GM19452 (cell line): ENCODE measurements at regions not wholly inside any gene's neighbourhood (a gene's known extent, or its start where the extent isn't known, plus 50 kb on each side); places are given as distances from the start of the nearest gene placed in this dataset.
"Not testable (repeated sequence)": the region's sequence is repeated elsewhere in the genome, so short reads cannot be mapped to it uniquely, and the experiment has no call there.

ENCODE experiments used
- ATAC-seq: cut with Tn5 transposase; IDR thresholded peaks from one replicate; pipeline ENCODE4 v1.9.1; 2021; ENCODE audit not compliant: unreplicated experiment

DNA sequence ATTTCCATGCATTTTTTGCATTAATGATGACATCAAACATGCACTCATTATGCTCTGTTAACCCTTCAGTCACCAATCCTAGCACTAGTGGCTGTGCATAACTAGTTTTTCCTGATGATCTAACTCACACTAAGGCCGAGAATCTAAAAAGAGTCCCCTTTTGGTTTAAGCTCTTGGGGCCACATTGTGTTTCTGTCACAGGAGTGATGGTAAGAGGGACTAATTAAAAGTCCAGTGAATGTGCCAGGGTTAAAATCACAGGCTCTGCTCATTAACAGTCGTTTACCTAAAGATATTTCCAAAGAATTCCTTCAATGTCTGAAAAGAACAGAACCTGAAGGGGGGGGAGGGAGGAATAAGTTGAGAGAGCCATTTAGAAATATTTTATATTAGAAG is 359.0 kb upstream of the ANKRD30A start:
- no peak for ATAC-seq

DNA sequence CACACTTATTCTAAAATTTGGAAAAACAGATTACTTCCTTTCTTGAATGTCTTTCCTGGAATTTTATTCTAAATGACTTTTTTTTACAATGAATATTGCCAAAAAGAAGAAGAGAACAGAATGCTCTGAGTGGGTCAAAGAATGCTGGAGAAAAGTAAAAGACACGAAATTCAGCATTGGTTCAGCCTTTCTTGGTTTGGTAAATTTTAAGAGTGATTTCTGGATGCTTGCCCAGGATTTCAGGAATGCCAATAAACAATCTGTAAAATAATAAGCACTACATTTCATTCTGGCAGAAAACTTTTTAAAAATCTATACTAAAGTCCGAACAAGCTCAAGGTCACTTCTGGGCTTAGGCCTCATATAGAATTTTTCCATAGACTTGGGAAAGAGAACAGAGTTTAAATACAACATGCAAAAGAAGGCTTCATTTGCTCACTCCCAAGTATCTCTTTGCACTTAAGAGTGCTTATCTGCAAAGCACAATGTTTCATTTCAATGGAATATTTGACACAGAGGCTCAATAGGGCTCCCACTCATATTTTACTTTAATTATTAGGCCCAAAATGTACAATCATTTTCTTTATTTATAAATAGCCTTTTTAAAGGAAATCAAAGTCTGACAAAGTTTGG is 359.5 kb upstream of the ANKRD30A start:
- ATAC-seq = no peak

DNA sequence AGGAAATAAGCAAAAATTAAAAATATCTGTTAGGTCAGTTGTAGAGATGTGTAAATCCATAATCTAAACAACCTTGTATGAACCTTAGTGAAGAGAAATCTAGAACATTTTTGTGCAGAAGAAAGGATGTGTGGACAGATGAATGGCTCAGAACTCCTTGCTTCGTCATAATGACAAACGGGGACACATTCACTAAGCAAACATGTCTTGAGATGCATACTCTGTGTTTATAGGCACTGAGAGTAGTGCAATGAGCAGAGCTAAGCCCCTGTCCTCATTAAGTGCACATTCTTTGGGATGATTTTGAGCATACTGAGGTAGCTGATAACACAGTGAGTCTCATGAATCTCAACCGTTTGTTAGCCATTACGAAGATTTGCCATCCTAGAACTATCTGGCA is 360.6 kb upstream of the ANKRD30A start:
- no peak for ATAC-seq

DNA sequence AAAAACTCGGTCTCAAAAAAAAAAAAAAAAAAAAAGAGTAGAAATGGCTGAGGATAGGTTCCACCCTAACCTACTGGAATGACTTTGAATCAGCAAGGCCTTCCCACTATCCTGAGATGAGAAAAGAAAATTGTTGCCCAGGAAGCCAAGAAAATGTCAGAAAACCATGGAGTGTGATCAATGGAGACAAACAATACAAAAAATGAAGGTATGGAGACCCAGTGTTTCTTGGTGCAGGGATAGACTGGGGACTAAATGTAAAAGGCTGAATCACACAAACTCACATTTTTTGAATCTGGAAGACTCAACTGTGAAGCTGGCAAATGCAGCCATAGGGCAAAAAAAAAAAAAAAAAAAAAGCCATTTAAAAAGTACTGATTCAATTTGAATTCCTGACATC is 364.3 kb upstream of the ANKRD30A start:
- ATAC-seq = no peak

DNA sequence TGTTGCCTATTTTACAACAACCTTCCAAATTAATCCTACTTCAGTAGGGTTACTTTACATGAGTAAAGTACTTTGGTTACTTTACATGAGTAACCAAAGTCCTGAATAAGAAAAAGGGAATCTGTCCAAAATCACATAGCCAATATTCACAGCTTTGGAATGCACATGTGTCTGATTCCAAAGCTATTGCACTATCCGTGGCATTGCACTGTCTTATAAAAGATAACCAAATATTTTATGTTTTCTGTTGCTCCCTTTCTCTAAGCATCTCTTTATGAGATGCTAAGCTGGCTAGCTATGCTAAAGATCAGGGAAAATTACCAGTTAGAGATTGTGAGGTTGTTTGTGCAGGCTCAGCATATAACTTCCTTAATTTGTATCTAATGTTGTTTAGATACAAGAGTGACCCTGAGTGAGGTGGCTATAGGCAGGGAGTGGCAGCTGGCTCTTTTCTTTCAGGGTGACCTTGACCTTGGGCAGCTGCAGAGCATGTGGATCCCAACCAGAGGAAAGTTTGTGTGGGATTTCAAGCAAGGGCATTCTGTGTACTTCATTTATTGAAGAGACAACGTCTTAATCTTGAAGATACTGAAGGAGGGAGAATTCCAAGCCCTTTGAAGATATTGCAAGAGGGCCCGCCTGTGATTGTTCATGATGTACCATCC is 366.1 kb upstream of the ANKRD30A start:
- ATAC-seq = no peak

DNA sequence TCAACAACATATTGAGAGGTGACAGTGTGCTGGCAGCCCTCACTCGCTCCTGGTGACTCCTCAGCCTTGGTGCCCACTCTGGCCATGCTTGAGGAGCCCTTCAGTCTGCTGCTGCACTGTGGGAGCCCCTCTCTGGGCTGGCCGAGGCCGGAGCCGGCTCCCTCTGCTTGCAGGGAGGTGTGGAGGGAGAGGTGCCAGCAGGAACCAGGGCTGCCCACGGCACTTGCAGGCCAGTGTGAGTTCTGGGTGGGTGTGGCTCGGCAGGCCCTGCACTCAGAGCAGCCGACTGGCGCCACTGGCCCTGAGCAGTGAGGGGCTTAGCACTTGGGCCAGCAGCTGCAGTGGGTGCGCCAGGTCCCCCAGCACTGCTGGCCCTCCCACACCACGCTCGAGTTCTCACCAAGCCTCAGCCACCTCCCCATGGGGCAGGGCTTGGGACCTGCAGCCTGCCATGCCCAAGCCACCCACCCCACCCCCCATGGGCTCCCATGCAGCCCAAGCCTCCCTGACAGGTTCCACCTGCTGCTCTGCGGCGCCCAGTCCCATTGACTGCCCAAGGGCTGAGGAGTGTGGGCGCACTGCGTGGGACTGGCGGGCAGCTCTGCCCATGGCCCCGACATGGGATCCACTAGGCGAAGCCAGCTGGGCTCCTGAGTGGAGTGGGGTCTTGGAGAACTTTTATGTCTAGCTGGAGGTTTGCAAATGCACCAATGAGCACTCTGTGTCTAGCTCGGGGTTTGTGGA is 377.1 kb upstream of the ANKRD30A start:
- ATAC-seq = no peak

DNA sequence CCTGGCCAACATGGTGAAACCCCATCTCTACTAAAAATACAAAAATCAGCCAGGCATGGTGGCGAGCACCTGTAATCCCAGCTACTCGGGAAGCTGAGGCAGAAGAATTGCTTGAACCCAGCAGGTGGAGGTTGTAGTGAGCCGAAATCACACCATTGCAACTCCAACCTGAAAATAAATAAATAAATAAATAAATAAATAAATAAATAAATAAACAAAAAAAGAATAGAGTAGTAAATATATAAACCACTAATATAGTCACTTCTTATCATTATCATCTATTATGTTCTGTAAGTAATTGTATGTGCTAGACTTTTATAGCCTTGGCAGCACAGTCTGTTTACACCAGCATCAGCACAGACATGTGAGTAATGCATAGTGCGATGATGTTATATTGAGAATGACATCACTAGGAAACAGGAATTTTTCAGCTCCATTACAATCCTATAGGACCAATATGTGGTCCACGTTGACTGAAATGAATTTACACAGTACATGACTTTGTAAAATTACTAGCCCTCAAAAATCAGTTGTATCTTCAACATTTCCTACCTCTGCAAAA is 385.4 kb upstream of the ANKRD30A start:
- ATAC-seq = no peak

DNA sequence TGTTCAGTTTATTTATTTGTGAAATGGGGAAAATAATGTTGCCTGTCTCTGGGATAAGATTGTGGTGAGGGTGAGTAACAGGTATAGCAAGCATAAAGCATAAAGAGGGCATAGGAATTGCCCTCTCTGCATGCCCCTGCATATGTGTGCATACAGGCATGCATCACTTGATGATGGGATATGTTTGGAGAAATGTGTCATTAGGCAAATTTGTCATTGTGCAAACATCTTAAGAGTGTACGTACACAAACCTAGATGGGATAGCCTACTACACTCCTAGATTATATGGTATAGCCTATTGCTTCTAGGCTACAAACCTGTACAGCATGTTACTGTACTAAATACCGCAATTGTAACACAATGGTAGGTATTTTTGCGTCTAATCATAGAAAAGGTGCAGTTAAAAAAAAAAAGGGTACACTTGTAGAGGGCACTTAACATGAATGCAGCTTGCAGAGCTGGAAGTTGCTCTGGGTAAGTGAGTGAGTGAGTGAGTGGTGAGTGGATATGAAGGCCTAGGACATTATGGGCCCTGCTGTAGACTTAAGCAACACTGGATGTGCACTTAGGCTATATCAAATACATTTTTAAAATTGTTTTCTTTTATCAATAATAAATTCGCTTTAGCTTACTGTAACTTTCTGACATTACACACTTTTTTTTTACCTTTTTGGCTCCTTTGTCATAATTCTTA is 386.5 kb upstream of the ANKRD30A start:
- no peak for ATAC-seq

DNA sequence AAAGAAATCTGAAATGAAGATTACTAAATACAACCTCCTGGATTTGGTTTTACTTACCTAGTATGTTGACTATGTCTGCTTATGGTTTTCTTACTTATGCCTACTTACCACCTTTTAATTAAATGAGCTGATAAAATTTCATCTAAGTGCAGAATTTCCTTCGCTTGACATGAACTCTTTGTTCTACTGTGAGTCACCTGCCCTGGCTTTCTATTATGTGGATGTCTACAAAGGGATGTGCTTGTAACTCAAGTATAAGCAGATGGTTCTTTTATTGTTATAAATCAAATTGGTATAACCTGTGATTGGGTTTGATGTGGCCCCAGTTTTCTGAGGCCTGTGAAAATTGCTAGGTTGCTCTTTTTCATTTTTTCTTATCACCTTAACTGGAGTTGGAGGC is 389.1 kb upstream of the ANKRD30A start:
- no peak for ATAC-seq

DNA sequence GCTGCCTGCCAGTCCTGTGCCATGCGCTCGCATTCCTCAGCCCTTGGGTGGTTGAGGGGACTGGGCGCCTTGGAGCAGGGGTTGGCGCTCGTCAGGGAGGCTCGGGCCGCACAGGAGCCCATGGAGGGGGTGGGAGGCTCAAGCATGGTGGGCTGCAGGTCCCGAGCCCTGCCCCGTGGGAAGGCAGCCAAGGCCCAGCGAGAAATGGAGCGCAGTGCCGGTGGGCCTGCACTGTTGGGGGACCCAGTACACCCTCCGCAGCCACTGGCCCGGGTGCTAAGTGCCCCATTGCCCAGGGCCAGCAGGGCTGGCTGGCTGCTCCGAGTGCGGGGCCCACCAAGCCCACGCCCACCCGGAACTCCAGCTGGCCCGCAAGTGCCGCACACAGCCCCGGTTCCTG is 390.8 kb upstream of the ANKRD30A start:
- ATAC-seq = not testable (repeated sequence)

DNA sequence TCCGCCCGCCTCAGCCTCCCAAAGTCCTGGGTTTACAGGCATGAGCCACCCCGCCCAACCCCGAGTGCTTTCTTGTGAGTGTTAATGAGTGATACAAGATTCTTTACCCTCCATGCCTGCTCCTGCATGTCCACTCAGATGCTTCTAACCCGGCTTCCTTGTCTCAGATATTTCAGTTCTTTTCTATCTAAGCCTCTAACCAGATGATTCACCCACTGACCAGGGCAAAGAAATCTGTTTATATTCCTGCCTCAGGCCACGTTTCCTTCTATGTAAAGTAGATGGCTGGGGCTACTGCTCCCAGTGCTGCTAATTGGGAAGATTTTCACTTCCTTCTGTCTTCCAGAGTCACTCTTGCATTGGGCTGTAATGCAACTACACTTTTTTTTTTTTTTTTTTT is 395.1 kb upstream of the ANKRD30A start:
- no peak for ATAC-seq

DNA sequence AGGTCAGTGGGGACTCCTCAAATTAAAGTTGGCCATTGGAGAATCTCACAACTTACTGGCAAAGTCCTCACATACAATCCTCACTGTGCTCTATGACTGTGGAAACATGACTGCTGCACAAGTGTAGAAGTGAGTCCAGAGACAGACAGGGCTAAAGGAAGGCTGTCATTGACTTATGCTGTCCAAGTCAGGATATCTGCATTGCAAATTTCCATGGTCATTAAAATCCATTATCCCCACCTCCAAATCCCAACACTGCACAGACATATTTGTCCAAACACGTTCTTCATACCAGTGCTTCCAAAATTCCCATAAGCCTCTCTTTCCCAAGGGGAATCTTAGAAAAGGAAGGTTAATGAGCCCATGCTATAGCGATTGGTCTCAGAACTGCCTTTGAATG is 396.8 kb upstream of the ANKRD30A start:
- no peak for ATAC-seq

DNA sequence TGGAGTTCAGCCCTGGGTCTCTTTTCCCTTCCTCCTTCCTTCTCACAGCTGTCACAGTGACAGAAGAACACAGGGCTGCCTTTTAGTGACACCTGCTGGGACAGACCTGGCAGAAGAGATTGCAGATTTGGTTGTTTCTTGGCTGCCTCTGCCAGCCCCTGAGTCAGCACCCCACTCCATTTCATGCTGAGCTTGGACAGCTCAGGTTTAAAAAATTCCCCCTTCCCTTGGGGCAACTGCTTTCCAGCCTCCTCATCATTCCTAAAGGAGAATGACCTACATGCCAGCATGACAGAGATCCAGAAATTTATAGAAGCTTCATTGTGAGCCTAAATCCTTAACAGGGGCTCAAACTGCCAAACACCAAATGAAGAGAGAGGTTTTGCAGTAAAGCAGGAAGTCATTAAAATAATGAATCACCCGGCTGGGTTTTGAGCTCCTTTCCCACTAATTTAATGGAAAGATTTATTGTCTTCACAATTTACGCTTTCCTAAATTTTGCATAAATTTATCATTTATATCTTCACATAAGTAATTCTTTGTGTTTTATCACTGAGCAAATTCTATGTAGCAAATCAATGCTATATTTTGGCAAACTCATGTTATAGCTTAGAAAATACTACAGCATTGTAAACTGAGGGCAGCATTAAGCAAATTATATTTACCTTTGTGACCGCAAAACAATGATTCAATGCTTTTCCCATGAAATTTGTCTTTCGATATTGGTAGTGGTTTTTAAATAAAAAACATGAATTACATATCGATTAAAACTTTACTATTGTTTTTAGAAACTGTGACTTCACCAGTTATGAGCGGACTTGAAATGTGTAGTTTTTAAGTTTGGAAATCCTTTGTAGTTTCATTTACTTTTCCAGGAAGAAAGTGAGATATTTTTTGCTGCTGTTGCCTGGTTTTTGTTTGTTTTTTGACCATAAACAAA is 399.5 kb upstream of the ANKRD30A start:
- no peak for ATAC-seq

DNA sequence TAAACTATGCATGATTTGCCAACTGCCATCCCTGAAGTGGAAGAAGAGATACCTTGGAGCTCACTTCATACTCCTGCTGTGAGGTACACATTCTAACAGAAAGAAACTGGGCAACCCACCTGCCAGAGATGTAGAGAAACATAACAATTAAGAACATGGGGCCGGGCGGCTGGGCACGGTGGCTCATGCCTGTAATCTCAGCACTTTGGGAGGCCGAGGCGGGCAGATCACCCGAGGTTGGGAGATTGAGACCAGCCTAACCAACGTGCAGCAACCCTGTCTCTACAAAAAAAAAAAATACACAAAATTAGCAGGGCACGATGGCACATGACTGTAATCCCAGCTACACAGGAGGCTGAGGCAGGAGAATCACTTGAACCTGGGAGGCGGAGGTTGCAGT is 402.6 kb upstream of the ANKRD30A start:
- ATAC-seq = no peak

DNA sequence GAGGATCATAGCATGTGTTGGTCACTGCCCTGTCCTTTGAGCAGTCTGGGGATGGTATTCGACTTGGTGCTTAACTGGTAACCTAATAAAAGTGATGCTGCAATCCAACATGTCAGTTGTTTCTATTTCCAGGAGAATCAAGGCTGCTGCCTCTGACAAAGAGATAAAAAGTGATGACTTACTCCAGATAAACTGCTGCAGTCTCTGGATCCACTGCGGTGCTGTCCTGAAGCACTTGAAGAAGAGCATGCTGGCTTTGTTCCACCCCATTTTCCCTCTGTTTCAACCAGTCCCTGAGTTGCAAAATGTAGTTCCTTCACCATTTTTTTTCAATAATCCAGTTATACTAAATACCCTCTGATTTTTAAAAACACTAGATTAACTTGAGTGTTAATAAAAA is 403.5 kb upstream of the ANKRD30A start:
- ATAC-seq = no peak

DNA sequence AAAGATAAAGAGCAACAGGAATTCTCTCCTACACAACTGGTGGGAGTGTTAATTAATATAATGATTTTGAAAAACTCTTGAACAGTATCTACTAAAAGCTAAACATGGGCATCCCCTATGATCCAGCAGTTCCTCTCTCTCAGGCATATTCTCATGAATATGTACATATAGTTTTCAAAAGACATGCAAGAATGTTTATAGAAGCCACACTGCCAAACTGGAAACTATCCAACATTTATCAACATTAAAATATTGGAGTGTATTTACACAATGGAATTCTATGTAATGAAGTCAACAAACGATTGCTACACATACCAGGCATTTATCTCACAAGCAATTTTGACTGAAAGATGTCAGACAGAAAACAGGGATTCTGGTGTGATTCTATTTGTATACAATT is 404.5 kb upstream of the ANKRD30A start:
- ATAC-seq = no peak

DNA sequence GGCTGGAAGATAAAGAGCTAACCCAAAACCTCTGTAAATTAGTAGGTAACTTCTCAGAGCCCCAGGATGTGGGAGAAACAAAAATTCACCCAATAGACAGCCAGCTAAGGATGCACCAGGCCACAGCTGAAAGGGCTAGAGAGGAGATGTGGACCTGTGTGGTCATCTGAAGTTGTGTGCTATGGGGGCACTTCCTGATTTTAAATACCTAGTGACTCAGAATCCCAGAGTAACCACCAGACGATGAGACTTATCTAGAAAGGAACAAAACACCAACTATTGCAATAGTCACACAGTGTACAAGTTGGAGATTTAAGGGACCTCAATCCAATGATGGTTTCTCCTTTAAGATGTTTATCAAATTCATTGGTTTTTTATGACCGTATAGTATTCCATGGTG is 408.3 kb upstream of the ANKRD30A start:
- no peak for ATAC-seq

DNA sequence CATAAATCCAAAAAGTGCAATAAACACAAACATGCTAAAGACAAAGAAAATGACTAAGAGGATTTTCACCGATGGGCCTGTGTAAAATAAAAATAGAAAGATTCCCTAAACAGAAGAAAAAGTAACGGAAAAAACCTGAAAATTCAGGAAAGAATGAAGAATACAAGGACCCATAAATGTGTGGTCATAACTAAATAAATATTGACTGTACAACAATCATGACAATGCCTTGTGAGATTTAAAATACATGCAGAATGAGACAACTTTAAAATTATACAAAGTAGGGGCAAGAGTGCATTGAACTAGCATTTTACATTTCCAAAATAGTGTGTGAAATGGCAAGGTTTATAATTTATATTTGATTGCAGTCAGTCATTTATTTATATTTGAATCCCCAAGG is 409.1 kb upstream of the ANKRD30A start:
- ATAC-seq = no peak

DNA sequence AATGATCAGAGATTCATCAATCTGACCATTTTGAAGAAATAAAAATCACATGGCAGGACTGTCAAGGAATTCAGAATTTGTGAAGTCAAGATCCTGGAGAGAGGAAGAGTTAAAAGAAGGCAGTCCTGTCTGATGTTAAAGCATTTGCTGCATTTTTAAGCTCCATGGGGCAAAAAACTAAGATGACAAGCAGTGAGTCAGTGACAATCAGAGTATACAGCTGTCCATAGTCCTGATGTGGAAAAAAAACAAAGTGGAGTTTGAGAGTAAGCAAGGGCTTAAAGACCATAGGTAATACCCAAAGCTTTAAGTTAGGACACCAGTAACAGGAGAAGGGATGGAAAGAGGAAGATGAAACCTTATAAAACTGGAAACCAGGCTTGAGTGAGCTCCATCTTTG is 412.7 kb upstream of the ANKRD30A start:
- ATAC-seq = no peak

DNA sequence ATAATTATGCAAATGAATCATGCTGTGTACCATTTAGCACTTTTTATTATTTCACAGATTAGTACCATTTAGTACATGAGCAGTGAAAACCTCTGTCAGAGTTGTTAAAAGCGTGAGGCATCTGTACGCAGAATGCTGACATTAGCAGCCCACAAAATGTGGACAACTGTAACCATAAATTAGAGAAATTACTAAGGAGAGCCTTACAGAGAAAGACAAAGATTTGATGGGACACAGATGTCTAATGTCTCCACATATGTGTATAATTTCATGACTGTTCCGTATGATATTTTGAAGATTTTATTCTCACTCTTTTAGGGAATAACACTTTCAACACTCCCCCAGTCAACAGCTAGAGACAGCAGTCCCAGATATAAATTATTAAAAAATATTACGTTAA is 414.0 kb upstream of the ANKRD30A start:
- ATAC-seq = no peak
